Liver (tissue), 8 donors: ENCODE measurements at regions not wholly inside any gene's neighbourhood (a gene's known extent, or its start where the extent isn't known, plus 50 kb on each side); places are given as distances from the start of the nearest gene placed in this dataset.

Source experiments
- DNase-seq: peaks from one replicate; pipeline ENCODE4 v3.0.0-alpha.2; 2017; ENCODE audit warnings: low spot score
- H3K27ac ChIP-seq, 2 donors: one replicate each; pipeline ENCODE4 v1.7.0; 2013; ENCODE audit warnings: inconsistent platforms in 2 of 2, low read length in 2 of 2, control low read depth in 1 of 2, low read depth in 1 of 2, mild to moderate bottlenecking in 1 of 2
- H3K27me3 ChIP-seq, 4 donors: one replicate each; pipeline versions ENCODE4 v1.6.1 to v1.7.0; 2013; ENCODE audit warnings: low read length in 3 of 4, inconsistent platforms in 1 of 4, mild to moderate bottlenecking in 1 of 4, moderate library complexity in 1 of 4; ENCODE audit not compliant: control insufficient read depth in 4 of 4, insufficient read depth in 4 of 4
- H3K36me3 ChIP-seq, 4 donors: one replicate each; pipeline versions ENCODE4 v1.6.1 to v1.7.0; 2013; ENCODE audit warnings: low read length in 3 of 4, mild to moderate bottlenecking in 3 of 4, low read depth in 1 of 4, moderate library complexity in 1 of 4; ENCODE audit not compliant: control insufficient read depth in 4 of 4, insufficient read depth in 3 of 4
- H3K4me1 ChIP-seq, 4 donors: one replicate each; pipeline versions ENCODE4 v1.6.1 to v1.7.0; 2013; ENCODE audit warnings: low read length in 3 of 4, mild to moderate bottlenecking in 3 of 4, moderate library complexity in 1 of 4; ENCODE audit not compliant: control insufficient read depth in 4 of 4, insufficient read depth in 4 of 4
- H3K4me3 ChIP-seq, 3 donors: one replicate each; pipeline versions ENCODE4 v1.6.1 to v1.7.0; 2013; ENCODE audit warnings: low read length in 3 of 3, control low read depth in 1 of 3, low read depth in 1 of 3, mild to moderate bottlenecking in 1 of 3
- H3K9ac ChIP-seq, 2 donors: one replicate each; pipeline ENCODE4 v1.7.0; 2013; ENCODE audit warnings: low read length in 2 of 2, mild to moderate bottlenecking in 2 of 2, moderate library complexity in 2 of 2, control low read depth in 1 of 2, low read depth in 1 of 2
- H3K9me3 ChIP-seq, 4 donors: one replicate each; pipeline versions ENCODE4 v1.6.1 to v1.7.0; 2013; ENCODE audit warnings: low read length in 3 of 4; ENCODE audit not compliant: control insufficient read depth in 4 of 4
- EGR1 ChIP-seq, 2 donors: IDR thresholded peaks; 2 replicates each; pipeline ENCODE4 v1.6.1; 2016 to 2018; ENCODE audit warnings: antibody characterized with exemption in 2 of 2, low read depth in 2 of 2
- FOXA1 ChIP-seq: IDR thresholded peaks from 2 replicates; pipeline ENCODE4 v1.6.1; 2016; ENCODE audit warnings: antibody characterized with exemption
- FOXA2 ChIP-seq: IDR thresholded peaks from 2 replicates; pipeline ENCODE4 v1.6.1; 2016; ENCODE audit warnings: antibody characterized with exemption
- GABPA ChIP-seq, 2 donors: IDR thresholded peaks in 1 of 2; conservative IDR thresholded peaks in 1 of 2; 2 replicates each; pipeline ENCODE4 v1.6.1; 2016; ENCODE audit warnings: antibody characterized with exemption in 2 of 2, mild to moderate bottlenecking in 1 of 2, moderate library complexity in 1 of 2
- HNF4A ChIP-seq, 2 donors: conservative IDR thresholded peaks; 2 replicates each; pipeline ENCODE4 v1.6.1; 2016; ENCODE audit warnings: antibody characterized with exemption in 2 of 2, mild to moderate bottlenecking in 2 of 2
- HNF4G ChIP-seq: IDR thresholded peaks from 2 replicates; pipeline ENCODE4 v1.6.1; 2016; ENCODE audit warnings: antibody characterized with exemption
- JUND ChIP-seq, 2 donors: IDR thresholded peaks; 2 replicates each; pipeline ENCODE4 v1.6.1; 2016; ENCODE audit warnings: antibody characterized with exemption in 2 of 2
- MAX ChIP-seq: IDR thresholded peaks from 2 replicates; pipeline ENCODE4 v1.6.1; 2016; ENCODE audit warnings: antibody characterized with exemption
- NR2F2 ChIP-seq: IDR thresholded peaks from 2 replicates; pipeline ENCODE4 v1.6.1; 2016; ENCODE audit warnings: antibody characterized with exemption
- RAD21 ChIP-seq, 2 donors: IDR thresholded peaks; 2 replicates each; pipeline ENCODE4 v1.6.1; 2016; ENCODE audit warnings: antibody characterized with exemption in 2 of 2, mild to moderate bottlenecking in 2 of 2
- REST ChIP-seq: IDR thresholded peaks from 2 replicates; pipeline ENCODE4 v1.6.1; 2016; ENCODE audit warnings: antibody characterized with exemption, mild to moderate bottlenecking
- RXRA ChIP-seq, 2 donors: IDR thresholded peaks; 2 replicates each; pipeline ENCODE4 v1.6.1; 2017 to 2018; ENCODE audit warnings: antibody characterized with exemption in 2 of 2, mild to moderate bottlenecking in 1 of 2
- SP1 ChIP-seq: IDR thresholded peaks from 2 replicates; pipeline ENCODE4 v1.6.1; 2018; ENCODE audit warnings: antibody characterized with exemption, mild to moderate bottlenecking
- TAF1 ChIP-seq: conservative IDR thresholded peaks from 2 replicates; pipeline ENCODE4 v1.6.1; 2016; ENCODE audit warnings: antibody characterized with exemption, mild to moderate bottlenecking
- YY1 ChIP-seq: IDR thresholded peaks from 2 replicates; pipeline ENCODE4 v1.6.1; 2016; ENCODE audit warnings: antibody characterized with exemption, mild to moderate bottlenecking
- ZBTB33 ChIP-seq: IDR thresholded peaks from 2 replicates; pipeline ENCODE4 v1.6.1; 2016; ENCODE audit warnings: antibody characterized with exemption
- WGBS: extraction: QIAGEN DNeasy Blood & Tissue Kit; methylation state at CpG from one replicate; pipeline ENCODE4 v1.1.7; 2013; 5-methylcytosine and 5-hydroxymethylcytosine counted together
- TF ChIP-seq, protein P1 (sequence below): fragments of 150-350 bp; IDR thresholded peaks from 2 replicates; pipeline ENCODE4 v1.5.1; 2017; ENCODE audit warnings: improper control_type of control experiment, low read depth, low read length; ENCODE audit not compliant: missing input control
- donor health status: healthy.
- donor health status: healthy.
- donor health status: healthy.
- donor health status: healthy.
- donor health status: healthy.

- Histone ChIP-seq H3K4me3 (no peak overlapping the region), H3K27me3 (no peaks in the 10 kb centered on the region), H3K9me3 (no peaks in the 10 kb centered on the region), H3K27ac (no peak overlapping the region), H3K36me3 (no peaks in the 10 kb centered on the region), H3K4me1 (no peaks in the 10 kb centered on the region), H3K9ac (no peak overlapping the region)
- WGBS: 90% methylated on average over 15 of the region's 15 CpGs
- no peak for DNase-seq
- TF ChIP-seq MAX (no peak), TAF1 (no peak), REST (no peak), RAD21 (IDR thresholded peaks at IDR 0.05) (no peak)
These were observed 55.6 kb upstream of the LAMA1 start for GRCh38 chr18:7173216-7173615.

DNA sequence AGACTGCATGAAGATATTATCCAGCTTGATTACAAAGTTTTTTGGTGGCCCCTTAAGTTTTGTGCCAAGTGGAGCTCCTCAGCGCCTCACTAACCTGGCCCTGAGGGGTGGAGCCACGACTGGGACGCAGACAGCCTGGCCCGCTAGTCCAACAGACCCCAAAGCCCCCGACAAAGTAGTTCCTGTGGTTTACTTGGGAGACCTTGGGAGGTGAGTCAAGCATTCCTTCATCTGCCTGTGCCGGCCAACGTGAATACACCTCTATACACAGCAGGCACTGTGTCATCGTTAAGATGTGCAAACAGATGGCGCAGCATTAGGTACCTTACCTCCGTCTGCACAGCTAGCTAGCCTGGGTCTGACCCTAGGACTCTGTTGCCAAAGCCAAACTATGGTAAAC, 55.0 kb upstream of the LAMA1 start:
- no peak overlapping the region for H3K9ac ChIP-seq
- H3K36me3 ChIP-seq: no peaks in the 10 kb centered on the region
- H3K4me3 ChIP-seq: no peak overlapping the region
- H3K27ac ChIP-seq: no peak overlapping the region
- no peaks in the 10 kb centered on the region for H3K27me3 ChIP-seq
- no peaks in the 10 kb centered on the region for H3K4me1 ChIP-seq
- 65% methylated on average over 10 of the region's 10 CpGs for WGBS
- no peaks in the 10 kb centered on the region for H3K9me3 ChIP-seq
- no peak for TF ChIP-seq EGR1 (IDR thresholded peaks at IDR 0.05; ENCODE audit: low read depth in 2 of 2)
- no peak for DNase-seq

DNA sequence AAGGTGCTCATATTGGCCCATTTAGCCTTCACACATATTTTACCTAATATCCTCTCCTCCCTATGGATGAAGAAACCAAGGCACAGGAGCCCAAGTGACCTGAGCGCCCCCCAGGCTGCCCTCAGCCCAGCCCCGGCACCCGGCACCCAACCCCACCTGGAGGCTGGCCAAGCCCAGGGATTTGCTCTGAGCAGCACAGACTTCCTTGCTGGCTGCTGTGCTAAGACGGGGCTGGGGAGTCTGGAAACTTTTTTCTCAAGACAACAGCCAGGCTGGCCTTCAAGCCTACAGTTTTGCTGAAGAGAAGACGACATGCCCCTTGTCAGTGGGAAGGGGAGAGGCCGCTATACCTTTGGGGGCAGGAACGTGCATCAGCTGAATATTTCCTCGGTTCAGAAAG, 52.7 kb upstream of the LAMA1 start:
- TF ChIP-seq ZBTB33 (no peak), NR2F2 (no peak), GABPA (IDR thresholded peaks at IDR 0.05 in 1 of 2, conservative IDR thresholded peaks at IDR 0.05 in 1 of 2) (no peak), HNF4G (no peak), YY1 (no peak), HNF4A (conservative IDR thresholded peaks at IDR 0.05) (no peak), FOXA1 (no peak), RAD21 (IDR thresholded peaks at IDR 0.05) (no peak), MAX (no peak), REST (no peak), RXRA (IDR thresholded peaks at IDR 0.05) (no peak), SP1 (no peak), FOXA2 (no peak), JUND (IDR thresholded peaks at IDR 0.05) (no peak), EGR1 (IDR thresholded peaks at IDR 0.05; ENCODE audit: low read depth in 2 of 2) (no peak)
- TF ChIP-seq, protein P1, sequence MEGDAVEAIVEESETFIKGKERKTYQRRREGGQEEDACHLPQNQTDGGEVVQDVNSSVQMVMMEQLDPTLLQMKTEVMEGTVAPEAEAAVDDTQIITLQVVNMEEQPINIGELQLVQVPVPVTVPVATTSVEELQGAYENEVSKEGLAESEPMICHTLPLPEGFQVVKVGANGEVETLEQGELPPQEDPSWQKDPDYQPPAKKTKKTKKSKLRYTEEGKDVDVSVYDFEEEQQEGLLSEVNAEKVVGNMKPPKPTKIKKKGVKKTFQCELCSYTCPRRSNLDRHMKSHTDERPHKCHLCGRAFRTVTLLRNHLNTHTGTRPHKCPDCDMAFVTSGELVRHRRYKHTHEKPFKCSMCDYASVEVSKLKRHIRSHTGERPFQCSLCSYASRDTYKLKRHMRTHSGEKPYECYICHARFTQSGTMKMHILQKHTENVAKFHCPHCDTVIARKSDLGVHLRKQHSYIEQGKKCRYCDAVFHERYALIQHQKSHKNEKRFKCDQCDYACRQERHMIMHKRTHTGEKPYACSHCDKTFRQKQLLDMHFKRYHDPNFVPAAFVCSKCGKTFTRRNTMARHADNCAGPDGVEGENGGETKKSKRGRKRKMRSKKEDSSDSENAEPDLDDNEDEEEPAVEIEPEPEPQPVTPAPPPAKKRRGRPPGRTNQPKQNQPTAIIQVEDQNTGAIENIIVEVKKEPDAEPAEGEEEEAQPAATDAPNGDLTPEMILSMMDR: no peak
- 64% methylated on average over 8 of the region's 8 CpGs for WGBS
- no peak overlapping the region for H3K4me3 ChIP-seq
- no peaks in the 10 kb centered on the region for H3K4me1 ChIP-seq
- H3K9me3 ChIP-seq: no peaks in the 10 kb centered on the region
- H3K27me3 ChIP-seq: no peaks in the 10 kb centered on the region
- no peaks in the 10 kb centered on the region for H3K36me3 ChIP-seq
- DNase-seq: no peak
- no peak overlapping the region for H3K27ac ChIP-seq
- no peak overlapping the region for H3K9ac ChIP-seq
